Stimulated activated naive CD4-positive, alpha-beta T cell (primary cell): ENCODE measurements at regions not wholly inside any gene's neighbourhood (a gene's known extent, or its start where the extent isn't known, plus 50 kb on each side); places are given as distances from the start of the nearest gene placed in this dataset.
"Not testable (repeated sequence)": the region's sequence is repeated elsewhere in the genome, so short reads cannot be mapped to it uniquely, and the experiment has no call there.

ENCODE experiments used
- DNase-seq, 6 experiments: peaks; one replicate each; lab custom pipeline; 2025; lab: John Stamatoyannopoulos, UW

GRCh38 chr11:23764286-23764685 is 732.6 kb upstream of the LUZP2 start:
- no peak for DNase-seq

- DNase-seq = no peak
These were observed 731.1 kb upstream of the LUZP2 start for GRCh38 chr11:23765682-23766252.

DNA sequence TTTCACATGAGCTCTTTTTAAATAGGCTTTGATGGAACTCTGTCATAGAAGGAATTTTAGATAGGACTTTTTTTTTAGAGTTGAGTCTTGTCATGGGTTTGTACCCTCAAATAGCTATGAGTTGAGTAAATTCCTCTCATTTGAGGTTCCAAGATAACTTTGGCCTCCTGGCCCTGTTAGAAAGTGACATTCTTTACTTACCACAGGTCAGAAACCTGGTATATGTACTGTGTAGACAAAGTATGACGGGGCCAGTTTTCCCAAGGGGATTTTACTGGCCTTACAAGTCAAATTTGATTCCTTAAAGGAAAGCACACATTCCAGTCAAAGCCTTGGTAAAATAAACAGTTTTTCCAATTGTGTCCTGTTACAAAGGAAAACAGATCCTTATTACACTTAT is 729.3 kb upstream of the LUZP2 start:
- DNase-seq = no peak

DNA sequence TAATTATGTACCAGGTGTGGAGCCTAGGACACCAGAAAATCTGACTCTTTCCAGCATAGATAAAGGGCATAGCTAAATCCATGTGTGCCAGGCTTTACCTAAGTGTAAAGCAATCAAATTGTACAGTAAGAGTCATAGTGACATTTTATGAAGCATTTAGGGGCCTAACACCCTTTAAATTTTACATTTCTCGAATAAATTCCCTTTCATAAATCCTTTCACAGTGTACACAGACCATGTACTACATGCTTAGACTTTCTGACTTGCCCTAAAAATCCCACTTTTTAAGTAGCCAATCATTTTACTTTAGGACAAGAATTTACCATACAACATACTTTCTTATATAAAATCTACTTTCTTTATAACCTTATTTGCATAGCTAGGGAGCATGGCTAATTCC is 727.6 kb upstream of the LUZP2 start:
- DNase-seq = no peak

DNA sequence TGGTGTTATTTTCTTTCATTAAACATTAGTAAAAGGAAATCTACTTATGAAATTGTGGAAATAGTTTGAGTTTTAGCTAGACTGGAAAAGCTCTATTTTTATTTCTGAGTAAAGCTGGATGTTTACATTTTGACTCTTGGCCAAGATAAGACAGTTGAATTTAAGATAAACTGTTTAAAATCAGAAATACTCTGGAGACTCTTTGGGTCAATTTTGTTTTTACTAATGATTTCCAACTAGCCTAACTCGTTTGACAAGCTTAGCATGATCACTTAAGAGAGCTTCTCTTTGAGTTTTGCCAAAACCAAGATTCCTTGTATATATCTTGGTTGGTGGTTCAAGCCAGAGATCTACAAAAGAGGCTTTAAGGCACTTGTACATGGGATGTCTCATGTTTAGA is 724.8 kb upstream of the LUZP2 start:
- no peak for DNase-seq

DNA sequence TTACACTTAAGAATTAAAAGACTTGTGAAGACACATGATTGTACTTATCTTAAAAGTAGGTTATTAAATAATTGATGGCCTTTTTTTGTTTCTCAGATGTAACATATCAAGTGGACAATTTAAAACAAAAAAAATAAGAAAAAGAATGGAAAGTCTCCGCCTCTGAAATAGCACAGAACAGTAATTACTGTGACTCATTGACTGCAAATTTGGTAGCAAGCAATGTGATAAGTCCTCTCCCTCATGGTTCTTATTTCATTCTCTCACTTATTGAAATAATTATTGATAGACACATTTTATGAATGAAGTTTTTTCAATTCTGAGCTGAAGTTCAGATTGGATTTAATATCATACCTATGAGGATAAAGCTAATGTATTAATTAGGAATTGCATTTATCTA is 717.9 kb upstream of the LUZP2 start:
- DNase-seq = no peak

DNA sequence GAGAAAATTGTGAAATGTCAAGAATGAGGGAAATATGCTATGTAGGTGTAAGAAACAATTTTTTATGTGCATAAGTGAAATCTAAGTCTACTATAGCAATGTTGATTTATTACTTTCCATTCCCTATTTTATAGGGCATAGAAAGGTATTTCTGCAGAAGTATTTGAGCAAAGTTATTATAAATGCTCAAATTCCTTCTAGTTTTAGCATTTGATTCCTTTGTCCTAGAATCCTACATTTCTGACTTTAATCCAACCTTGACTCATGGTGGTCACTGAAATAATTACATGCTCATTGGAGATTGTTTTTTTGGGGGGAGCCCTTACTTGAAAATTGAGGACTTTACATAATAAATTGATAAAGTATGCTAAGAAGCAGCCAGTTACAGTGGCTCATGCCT is 716.6 kb upstream of the LUZP2 start:
- DNase-seq = no peak

GRCh38 chr11:23781803-23782560 is 714.9 kb upstream of the LUZP2 start:
- no peak for DNase-seq

DNA sequence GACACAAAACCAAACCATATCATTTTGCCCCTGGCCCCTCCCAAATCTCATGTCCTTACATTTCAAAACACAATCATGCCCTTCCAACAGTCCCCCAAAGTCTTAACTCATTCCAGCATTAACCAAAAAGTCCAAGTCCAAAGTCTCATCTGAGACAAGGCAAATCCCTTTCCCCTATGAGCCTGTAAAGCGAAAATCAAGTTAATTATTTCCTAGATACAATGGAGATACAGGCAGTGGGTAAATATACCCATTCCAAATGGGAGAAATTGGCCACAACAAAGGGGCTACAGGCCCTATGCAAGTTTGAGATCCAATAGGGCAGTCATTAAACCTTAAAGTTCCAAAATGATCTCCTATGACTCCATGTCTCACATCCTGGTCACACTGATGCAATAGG is 709.9 kb upstream of the LUZP2 start:
- DNase-seq = not testable (repeated sequence)

GRCh38 chr11:23789200-23789853 is 707.5 kb upstream of the LUZP2 start:
- DNase-seq = no peak

GRCh38 chr11:23789938-23790371 is 706.9 kb upstream of the LUZP2 start:
- no peak for DNase-seq

- DNase-seq = no peak
These were observed 699.0 kb upstream of the LUZP2 start for GRCh38 chr11:23797624-23798419.

DNA sequence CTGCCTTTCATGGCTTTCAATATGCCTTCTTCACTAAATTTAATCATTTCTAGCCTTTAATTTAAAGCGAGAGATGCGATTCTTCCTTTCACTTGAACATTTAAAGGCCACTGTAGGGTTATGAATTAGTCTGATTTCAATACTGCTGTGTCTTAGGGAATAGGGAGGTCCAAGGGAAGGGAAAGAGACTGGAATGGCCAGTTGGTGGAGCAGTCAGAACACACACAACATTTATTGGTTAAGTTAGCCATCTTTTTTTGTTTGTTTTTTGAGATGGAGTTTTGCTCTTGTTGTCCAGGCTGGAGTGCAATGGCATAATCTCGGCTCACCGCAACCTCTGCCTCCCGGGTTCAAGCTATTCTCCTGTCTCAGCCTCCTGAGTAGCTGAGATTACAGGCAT is 662.5 kb upstream of the LUZP2 start:
- DNase-seq = not testable (repeated sequence)

- no peak for DNase-seq
These were observed 659.9 kb upstream of the LUZP2 start for GRCh38 chr11:23836981-23837380.

DNA sequence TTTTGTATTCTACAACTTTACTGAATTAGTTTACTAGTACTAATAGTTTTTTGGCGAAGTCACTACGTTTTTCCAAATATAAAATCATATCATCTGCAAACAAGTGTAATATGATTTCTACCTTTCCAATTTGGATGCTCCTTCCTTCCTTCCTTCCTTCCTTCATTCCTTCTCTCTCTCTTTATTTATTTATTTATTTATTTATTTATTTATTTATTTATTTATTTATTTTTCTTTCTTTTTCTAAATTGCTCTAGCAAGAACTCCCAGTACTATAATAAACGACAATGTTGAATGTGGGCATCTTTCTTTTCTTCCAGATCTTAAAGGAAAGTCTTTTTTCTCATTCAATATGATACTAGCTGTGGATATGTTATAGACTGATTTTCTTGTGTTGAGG is 656.0 kb upstream of the LUZP2 start:
- no peak for DNase-seq

DNA sequence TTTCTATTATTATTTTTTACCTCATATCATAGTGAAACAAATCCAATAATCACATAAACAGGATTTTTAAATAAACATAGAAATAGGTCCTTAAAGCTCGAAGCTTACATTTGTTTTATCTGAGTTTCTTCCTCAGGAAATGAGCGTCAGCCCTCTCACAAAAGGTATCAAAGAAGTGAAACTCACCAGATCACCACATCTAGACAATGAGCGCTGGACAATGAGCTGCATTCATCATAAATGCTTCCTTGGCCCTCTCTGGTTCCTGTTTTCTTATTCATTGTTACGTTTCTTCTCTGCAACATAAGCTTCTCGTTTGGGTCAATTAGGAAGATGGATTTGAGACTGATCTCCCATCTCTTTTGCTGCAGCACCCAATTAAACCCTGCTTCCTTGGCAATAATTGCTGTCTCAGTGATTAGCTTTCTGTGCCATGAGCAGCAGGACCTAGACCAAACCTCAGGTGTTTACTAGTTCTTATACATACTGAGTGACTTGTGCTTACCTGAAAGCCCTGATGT is 649.9 kb upstream of the LUZP2 start:
- no peak for DNase-seq

GRCh38 chr11:23851216-23851615 is 645.6 kb upstream of the LUZP2 start:
- DNase-seq = no peak

- DNase-seq = no peak
These were observed 640.2 kb upstream of the LUZP2 start for GRCh38 chr11:23856654-23857053.

- no peak for DNase-seq
These were observed 637.8 kb upstream of the LUZP2 start for GRCh38 chr11:23859087-23859486.

DNA sequence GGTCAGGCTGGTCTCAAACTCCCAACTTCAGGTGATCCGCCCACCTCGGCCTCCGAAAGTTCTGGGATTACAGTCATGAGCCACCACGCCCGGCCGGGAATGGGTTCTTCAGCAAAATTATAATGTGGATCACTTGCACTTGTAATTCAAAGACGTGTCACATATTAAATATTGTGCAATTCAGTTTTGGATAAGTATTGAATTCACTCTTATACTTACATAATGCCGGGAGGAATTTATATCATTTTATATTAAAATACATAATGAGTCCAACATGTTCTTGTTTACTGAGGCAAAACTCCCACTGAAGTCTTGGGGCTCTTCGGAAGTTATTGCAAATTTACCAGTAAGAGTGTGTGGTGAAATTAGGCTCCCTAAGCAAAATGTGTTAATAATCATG is 635.2 kb upstream of the LUZP2 start:
- DNase-seq = no peak

DNA sequence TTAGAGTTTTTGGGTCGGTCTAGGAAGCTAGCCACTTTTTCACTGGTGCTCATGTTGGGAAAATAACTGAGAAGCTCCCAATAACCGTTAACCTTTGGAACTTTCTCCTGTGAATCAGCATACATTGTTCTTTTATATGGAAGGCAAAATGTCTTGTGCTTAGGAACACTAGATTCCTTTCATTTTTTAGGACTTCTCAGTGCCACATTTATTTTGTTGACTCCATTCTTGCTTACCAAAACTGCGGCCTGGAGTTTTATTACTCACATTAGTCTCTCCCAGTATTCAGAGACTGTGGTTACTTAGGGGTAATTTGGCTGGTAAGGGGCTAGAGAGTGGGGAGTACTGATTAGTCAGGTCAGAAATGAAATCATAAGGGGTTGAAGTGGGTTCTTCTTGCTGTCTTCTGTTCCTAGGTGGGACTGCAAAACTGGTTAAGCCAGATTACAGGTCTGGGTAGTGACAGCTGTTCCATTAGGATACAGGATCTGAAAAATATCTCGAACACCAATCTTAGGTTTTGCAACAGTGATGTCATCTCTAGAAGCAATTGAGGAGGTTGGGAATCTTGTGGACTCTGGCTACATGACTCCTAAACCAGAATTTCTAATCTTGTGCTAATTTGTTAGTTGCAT is 631.4 kb upstream of the LUZP2 start:
- no peak for DNase-seq

GRCh38 chr11:23866641-23867040 is 630.2 kb upstream of the LUZP2 start:
- no peak for DNase-seq
